ENCODE measurements at regions not wholly inside any gene's neighbourhood (a gene's known extent, or its start where the extent isn't known, plus 50 kb on each side); places are given as distances from the start of the nearest gene placed in this dataset.

DNA sequence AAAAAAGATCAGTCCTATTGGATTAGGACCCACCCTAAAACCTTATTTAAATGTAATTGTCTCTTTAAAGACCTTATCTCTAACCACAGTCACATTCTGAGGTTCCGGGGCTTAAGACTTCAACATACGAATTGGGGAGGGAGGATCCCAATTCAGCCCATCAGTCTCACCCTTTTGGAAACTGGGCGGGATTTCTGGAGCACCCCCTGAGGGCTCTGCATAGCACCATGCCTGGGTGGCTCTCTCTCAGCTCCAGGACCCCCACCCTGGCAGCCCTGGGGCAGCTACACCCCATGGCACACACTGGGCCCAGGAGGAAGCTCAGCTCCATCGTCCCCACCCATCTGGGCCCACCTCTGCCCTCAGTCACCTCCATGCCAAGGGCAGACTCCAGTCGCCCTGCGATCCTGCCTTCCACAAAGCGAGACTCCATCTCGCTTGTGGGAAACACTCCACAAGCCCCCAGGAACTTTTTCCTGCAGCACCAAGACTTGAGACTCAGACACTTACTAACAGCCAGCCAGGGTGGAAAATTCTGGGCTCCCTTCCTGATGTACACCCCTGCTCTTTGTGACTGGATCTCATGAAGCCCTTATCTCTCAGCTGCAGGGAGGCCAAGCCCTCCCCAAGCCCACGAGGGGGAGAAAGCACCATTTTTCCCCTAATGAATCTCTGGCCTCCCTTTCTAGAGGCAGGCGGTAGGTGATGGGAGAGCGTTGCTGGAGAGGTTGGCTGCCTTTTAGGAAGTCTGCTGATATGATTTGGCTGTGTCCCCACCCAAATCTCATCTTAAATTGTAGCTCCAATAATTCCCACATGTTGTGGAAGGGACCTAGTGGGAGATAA lies 90.8 kb upstream of the KDM7A start:
- H3K27me3 ChIP-seq (ENCODE audit: control insufficient read depth in 1 of 2, insufficient read depth in 1 of 2, low read length in 2 of 2), result peaks cover 11 to 34% of the 10 kb centered on the region in 2 experiments
- H3K4ac ChIP-seq (ENCODE audit: low read depth in 1 of 2, low read length in 2 of 2), result no peak overlapping the region
- no peaks in the 10 kb centered on the region for H3K9me3 ChIP-seq (ENCODE audit: control insufficient read depth, low read length)
- H3K9ac ChIP-seq (ENCODE audit: low read length), result no peak overlapping the region
- no peak overlapping the region for H4K8ac ChIP-seq (ENCODE audit: low read length)
- H3K18ac ChIP-seq (ENCODE audit: low read depth in 1 of 2, low read length in 2 of 2), result no peak overlapping the region
- no peak overlapping the region for H2BK12ac ChIP-seq (ENCODE audit: low read length in 2 of 2)
- H3K4me1 ChIP-seq (ENCODE audit: control insufficient read depth, insufficient read depth, low read depth, low read length), result no peaks in the 10 kb centered on the region
- H2BK120ac ChIP-seq (ENCODE audit: low read depth, low read length), result no peak overlapping the region
- no peak overlapping the region for H2AK5ac ChIP-seq (ENCODE audit: low read length, severe bottlenecking)
- H4K91ac ChIP-seq (ENCODE audit: low read length), result no peak overlapping the region
- 83% methylated on average over 8 of the region's 11 CpGs for WGBS
- H3K27ac ChIP-seq (ENCODE audit: low read length, poor library complexity, severe bottlenecking), result no peak overlapping the region
- no peaks in the 10 kb centered on the region for H3K79me1 ChIP-seq (replicated peaks; ENCODE audit: low read length, poor library complexity, severe bottlenecking)
- H3K4me2 ChIP-seq (ENCODE audit: low read length, poor library complexity, severe bottlenecking), result no peak overlapping the region
- H2BK15ac ChIP-seq (ENCODE audit: low read depth, poor library complexity, severe bottlenecking), result no peak overlapping the region
- no peak overlapping the region for H3K23ac ChIP-seq (ENCODE audit: low read length in 2 of 2)
- DNase-seq, result no peak
- no peak overlapping the region for H3K4me3 ChIP-seq (ENCODE audit: insufficient read depth in 1 of 2, low read depth in 1 of 2, low read length in 2 of 2)
- H2BK5ac ChIP-seq (ENCODE audit: low read depth, low read length, poor library complexity, severe bottlenecking), result no peak overlapping the region
- no peak overlapping the region for H3K14ac ChIP-seq (ENCODE audit: low read length in 2 of 2)
- no peak overlapping the region for H2AFZ ChIP-seq (ENCODE audit: low read depth, low read length)
- no peaks in the 10 kb centered on the region for H3K36me3 ChIP-seq (ENCODE audit: control insufficient read depth in 1 of 2, insufficient read depth in 2 of 2, low read depth in 1 of 2, low read length in 2 of 2)

DNA sequence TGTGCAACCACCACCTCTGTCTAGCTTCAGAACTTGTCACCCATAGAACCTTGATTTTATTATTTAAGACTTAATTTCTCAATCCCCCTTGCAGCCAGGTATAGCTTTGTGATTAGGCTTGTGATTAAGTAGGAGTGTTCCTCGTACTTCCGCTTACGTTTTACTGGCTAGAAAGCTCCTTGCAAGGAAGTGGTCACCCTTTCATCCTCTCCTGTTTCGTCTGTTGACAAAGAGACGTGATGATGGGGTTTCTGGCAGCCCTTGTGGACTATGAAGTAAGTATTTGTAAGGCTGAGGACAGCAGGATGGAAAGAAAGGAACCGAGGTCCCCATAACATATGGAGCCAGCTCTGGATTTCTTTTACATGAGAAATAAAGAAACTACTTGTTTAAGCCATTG lies 86.5 kb upstream of the KDM7A start:
- no peak overlapping the region for H3K4ac ChIP-seq (ENCODE audit: low read depth in 1 of 2, low read length in 2 of 2)
- no peak overlapping the region for H4K91ac ChIP-seq (ENCODE audit: low read length)
- no peak overlapping the region for H2AFZ ChIP-seq (ENCODE audit: low read depth, low read length)
- H2BK5ac ChIP-seq (ENCODE audit: low read depth, low read length, poor library complexity, severe bottlenecking), result no peak overlapping the region
- H2BK12ac ChIP-seq (ENCODE audit: low read length in 2 of 2), result no peak overlapping the region
- H3K4me1 ChIP-seq (ENCODE audit: control insufficient read depth, insufficient read depth, low read depth, low read length), result peaks cover 4% of the 10 kb centered on the region
- peaks cover 36 to 63% of the 10 kb centered on the region in 2 experiments for H3K27me3 ChIP-seq (ENCODE audit: control insufficient read depth in 1 of 2, insufficient read depth in 1 of 2, low read length in 2 of 2)
- no peaks in the 10 kb centered on the region for H3K79me1 ChIP-seq (replicated peaks; ENCODE audit: low read length, poor library complexity, severe bottlenecking)
- H3K14ac ChIP-seq (ENCODE audit: low read length in 2 of 2), result no peak overlapping the region
- no peak overlapping the region for H3K23ac ChIP-seq (ENCODE audit: low read length in 2 of 2)
- H4K8ac ChIP-seq (ENCODE audit: low read length), result no peak overlapping the region
- no peak overlapping the region for H2AK5ac ChIP-seq (ENCODE audit: low read length, severe bottlenecking)
- DNase-seq, result no peak
- H3K36me3 ChIP-seq (ENCODE audit: control insufficient read depth in 1 of 2, insufficient read depth in 2 of 2, low read depth in 1 of 2, low read length in 2 of 2), result no peaks in the 10 kb centered on the region
- WGBS, result 79% methylated on average over 6 of the region's 6 CpGs
- no peak overlapping the region for H2BK120ac ChIP-seq (ENCODE audit: low read depth, low read length)
- no peak overlapping the region for H3K4me3 ChIP-seq (ENCODE audit: insufficient read depth in 1 of 2, low read depth in 1 of 2, low read length in 2 of 2)
- H3K27ac ChIP-seq (ENCODE audit: low read length, poor library complexity, severe bottlenecking), result no peak overlapping the region
- no peak overlapping the region for H3K9ac ChIP-seq (ENCODE audit: low read length)
- H3K9me3 ChIP-seq (ENCODE audit: control insufficient read depth, low read length), result no peaks in the 10 kb centered on the region
- no peak overlapping the region for H2BK15ac ChIP-seq (ENCODE audit: low read depth, poor library complexity, severe bottlenecking)
- no peak overlapping the region for H3K4me2 ChIP-seq (ENCODE audit: low read length, poor library complexity, severe bottlenecking)
- H3K18ac ChIP-seq (ENCODE audit: low read depth in 1 of 2, low read length in 2 of 2), result no peak overlapping the region

DNA sequence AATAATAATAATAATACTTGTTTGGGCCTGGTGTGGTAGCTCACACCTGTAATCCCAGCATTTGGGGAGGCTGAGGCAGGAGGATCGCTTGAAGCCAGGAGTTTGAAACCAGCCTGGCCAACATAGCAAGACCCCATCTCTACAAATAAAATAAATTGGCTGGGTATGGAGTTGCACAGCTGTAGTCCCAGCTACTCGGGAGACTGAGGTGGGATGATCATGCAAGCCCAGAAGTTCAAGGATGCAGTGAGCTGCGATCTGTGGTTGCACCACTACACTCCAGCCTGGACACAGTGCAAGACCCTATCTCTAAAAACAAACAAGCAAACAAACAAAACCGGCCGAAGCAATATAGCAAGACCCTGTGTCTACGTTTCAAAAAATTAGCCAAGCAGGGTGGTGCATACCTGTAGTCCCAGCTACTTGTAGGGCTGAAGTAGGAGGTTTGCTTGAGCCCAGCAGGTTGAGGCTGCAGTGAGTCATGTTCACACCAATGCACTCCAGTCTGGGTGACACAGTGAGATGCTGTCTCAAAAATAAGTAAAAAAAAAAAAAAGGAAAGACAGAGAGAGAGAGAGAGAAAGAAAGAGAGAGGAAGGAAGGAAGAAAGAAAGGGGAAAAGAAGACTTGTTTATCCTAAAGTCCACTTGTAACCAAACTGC lies 85.6 kb upstream of the KDM7A start:
- H3K18ac ChIP-seq (ENCODE audit: low read depth in 1 of 2, low read length in 2 of 2), result no peak overlapping the region
- H3K4ac ChIP-seq (ENCODE audit: low read depth in 1 of 2, low read length in 2 of 2), result no peak overlapping the region
- H2BK120ac ChIP-seq (ENCODE audit: low read depth, low read length), result no peak overlapping the region
- H2AK5ac ChIP-seq (ENCODE audit: low read length, severe bottlenecking), result no peak overlapping the region
- no peak overlapping the region for H3K14ac ChIP-seq (ENCODE audit: low read length in 2 of 2)
- no peak overlapping the region for H2AFZ ChIP-seq (ENCODE audit: low read depth, low read length)
- H2BK15ac ChIP-seq (ENCODE audit: low read depth, poor library complexity, severe bottlenecking), result no peak overlapping the region
- peaks cover 2% of the 10 kb centered on the region for H3K9me3 ChIP-seq (ENCODE audit: control insufficient read depth, low read length)
- H3K27me3 ChIP-seq (ENCODE audit: control insufficient read depth in 1 of 2, insufficient read depth in 1 of 2, low read length in 2 of 2), result peaks cover 36 to 58% of the 10 kb centered on the region in 2 experiments
- no peak overlapping the region for H3K23ac ChIP-seq (ENCODE audit: low read length in 2 of 2)
- H2BK5ac ChIP-seq (ENCODE audit: low read depth, low read length, poor library complexity, severe bottlenecking), result no peak overlapping the region
- no peak overlapping the region for H3K4me3 ChIP-seq (ENCODE audit: insufficient read depth in 1 of 2, low read depth in 1 of 2, low read length in 2 of 2)
- no peak overlapping the region for H3K27ac ChIP-seq (ENCODE audit: low read length, poor library complexity, severe bottlenecking)
- 83% methylated on average over 5 of the region's 6 CpGs for WGBS
- no peak overlapping the region for H3K9ac ChIP-seq (ENCODE audit: low read length)
- no peak overlapping the region for H4K91ac ChIP-seq (ENCODE audit: low read length)
- H3K79me1 ChIP-seq (replicated peaks; ENCODE audit: low read length, poor library complexity, severe bottlenecking), result no peaks in the 10 kb centered on the region
- no peak for DNase-seq
- H3K4me2 ChIP-seq (ENCODE audit: low read length, poor library complexity, severe bottlenecking), result no peak overlapping the region
- peaks cover 4% of the 10 kb centered on the region for H3K4me1 ChIP-seq (ENCODE audit: control insufficient read depth, insufficient read depth, low read depth, low read length)
- H3K36me3 ChIP-seq (ENCODE audit: control insufficient read depth in 1 of 2, insufficient read depth in 2 of 2, low read depth in 1 of 2, low read length in 2 of 2), result no peaks in the 10 kb centered on the region
- no peak overlapping the region for H4K8ac ChIP-seq (ENCODE audit: low read length)
- no peak overlapping the region for H2BK12ac ChIP-seq (ENCODE audit: low read length in 2 of 2)

DNA sequence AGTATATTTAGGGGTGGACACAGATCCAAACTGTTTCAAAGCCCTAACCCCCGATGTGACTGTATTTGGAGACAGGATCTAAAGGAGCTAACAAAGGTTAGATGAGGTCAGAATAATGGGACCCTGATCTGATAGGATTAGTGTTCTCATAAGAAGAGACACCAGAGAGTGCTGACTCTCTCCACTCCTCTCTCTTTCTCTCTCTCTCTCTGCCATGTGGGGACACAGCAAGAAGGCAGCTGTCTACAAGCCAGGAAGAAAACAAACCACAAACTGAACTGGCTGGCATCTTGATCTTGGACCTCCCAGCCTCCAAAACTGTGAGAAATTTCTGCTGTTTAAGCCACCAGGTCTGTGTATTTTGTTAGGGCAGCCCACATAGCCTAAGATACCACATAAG lies 84.7 kb upstream of the KDM7A start:
- no peaks in the 10 kb centered on the region for H3K79me1 ChIP-seq (replicated peaks; ENCODE audit: low read length, poor library complexity, severe bottlenecking)
- no peak overlapping the region for H2AFZ ChIP-seq (ENCODE audit: low read depth, low read length)
- no peak overlapping the region for H2AK5ac ChIP-seq (ENCODE audit: low read length, severe bottlenecking)
- peaks cover 4% of the 10 kb centered on the region for H3K4me1 ChIP-seq (ENCODE audit: control insufficient read depth, insufficient read depth, low read depth, low read length)
- H3K9ac ChIP-seq (ENCODE audit: low read length), result no peak overlapping the region
- H2BK5ac ChIP-seq (ENCODE audit: low read depth, low read length, poor library complexity, severe bottlenecking), result no peak overlapping the region
- H3K14ac ChIP-seq (ENCODE audit: low read length in 2 of 2), result no peak overlapping the region
- no peaks in the 10 kb centered on the region for H3K36me3 ChIP-seq (ENCODE audit: control insufficient read depth in 1 of 2, insufficient read depth in 2 of 2, low read depth in 1 of 2, low read length in 2 of 2)
- no peak overlapping the region for H3K23ac ChIP-seq (ENCODE audit: low read length in 2 of 2)
- DNase-seq, result no peak
- H3K4me2 ChIP-seq (ENCODE audit: low read length, poor library complexity, severe bottlenecking), result no peak overlapping the region
- no peak overlapping the region for H3K4me3 ChIP-seq (ENCODE audit: insufficient read depth in 1 of 2, low read depth in 1 of 2, low read length in 2 of 2)
- no peak overlapping the region for H2BK15ac ChIP-seq (ENCODE audit: low read depth, poor library complexity, severe bottlenecking)
- no peak overlapping the region for H4K91ac ChIP-seq (ENCODE audit: low read length)
- no peak overlapping the region for H2BK120ac ChIP-seq (ENCODE audit: low read depth, low read length)
- no peak overlapping the region for H2BK12ac ChIP-seq (ENCODE audit: low read length in 2 of 2)
- H3K27me3 ChIP-seq (ENCODE audit: control insufficient read depth in 1 of 2, insufficient read depth in 1 of 2, low read length in 2 of 2), result peaks cover 36 to 58% of the 10 kb centered on the region in 2 experiments
- no peak overlapping the region for H4K8ac ChIP-seq (ENCODE audit: low read length)
- WGBS, result 63% methylated on average over 1 of the region's 1 CpG
- no peak overlapping the region for H3K18ac ChIP-seq (ENCODE audit: low read depth in 1 of 2, low read length in 2 of 2)
- peaks cover 5% of the 10 kb centered on the region for H3K9me3 ChIP-seq (ENCODE audit: control insufficient read depth, low read length)
- H3K27ac ChIP-seq (ENCODE audit: low read length, poor library complexity, severe bottlenecking), result no peak overlapping the region
- H3K4ac ChIP-seq (ENCODE audit: low read depth in 1 of 2, low read length in 2 of 2), result no peak overlapping the region

Data from mesenchymal stem cell (in vitro differentiated cells and primary cell).